GM18505 (cell line): ENCODE measurements at regions not wholly inside any gene's neighbourhood (a gene's known extent, or its start where the extent isn't known, plus 50 kb on each side); places are given as distances from the start of the nearest gene placed in this dataset.
"Not testable (repeated sequence)": the region's sequence is repeated elsewhere in the genome, so short reads cannot be mapped to it uniquely, and the experiment has no call there.

Source experiments
- ATAC-seq: cut with Tn5 transposase; IDR thresholded peaks from one replicate; pipeline ENCODE4 v1.9.1; 2021; ENCODE audit not compliant: unreplicated experiment
- POLR2A ChIP-seq: IDR thresholded peaks from 4 replicates; pipeline ENCODE4 v1.6.1; 2011; ENCODE audit warnings: borderline replicate concordance; ENCODE audit not compliant: insufficient read depth, insufficient read length; ENCODE audit errors: extremely low read depth

DNA sequence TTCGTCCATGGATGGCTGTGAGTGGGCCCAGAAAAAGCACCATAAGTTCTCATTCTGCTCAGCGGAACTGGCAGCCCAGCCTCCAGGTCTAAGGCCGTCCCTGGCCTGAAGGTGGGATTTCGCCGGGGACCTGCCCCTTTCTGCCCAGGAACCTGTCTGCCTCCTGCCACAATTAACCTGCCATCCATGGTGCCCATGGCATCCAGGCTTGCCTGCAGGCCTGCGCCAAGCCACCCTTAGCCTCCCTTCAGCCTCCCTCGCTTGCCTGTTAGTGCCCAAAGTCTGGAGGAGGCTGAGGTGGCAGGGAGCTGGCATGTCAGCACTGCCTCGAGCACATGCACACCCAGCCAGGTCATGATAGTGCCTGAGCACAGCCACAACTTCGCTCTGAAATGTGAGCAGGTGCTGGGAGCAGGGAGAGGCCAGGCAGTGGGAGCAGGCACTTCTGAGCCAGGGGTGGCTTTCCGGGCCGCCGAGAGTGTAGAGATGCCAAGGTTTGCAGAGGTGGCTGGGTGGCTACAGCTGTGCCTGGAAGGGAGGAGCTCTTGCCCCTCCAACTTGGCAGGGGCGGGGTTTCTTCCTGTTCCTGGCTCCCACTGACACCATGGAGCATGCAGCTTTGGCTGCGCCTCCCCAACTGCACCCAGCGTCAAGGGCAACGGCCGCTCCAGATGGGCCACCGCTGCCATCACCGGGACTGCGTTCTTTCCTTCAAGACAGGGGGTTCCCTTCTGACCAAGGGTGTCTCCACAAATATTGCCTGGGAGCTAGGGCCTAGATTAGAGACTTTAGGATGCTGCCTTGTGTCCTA, 648.9 kb upstream of the VRK2 start:
- no peak for ATAC-seq
- TF ChIP-seq POLR2A: no peak

DNA sequence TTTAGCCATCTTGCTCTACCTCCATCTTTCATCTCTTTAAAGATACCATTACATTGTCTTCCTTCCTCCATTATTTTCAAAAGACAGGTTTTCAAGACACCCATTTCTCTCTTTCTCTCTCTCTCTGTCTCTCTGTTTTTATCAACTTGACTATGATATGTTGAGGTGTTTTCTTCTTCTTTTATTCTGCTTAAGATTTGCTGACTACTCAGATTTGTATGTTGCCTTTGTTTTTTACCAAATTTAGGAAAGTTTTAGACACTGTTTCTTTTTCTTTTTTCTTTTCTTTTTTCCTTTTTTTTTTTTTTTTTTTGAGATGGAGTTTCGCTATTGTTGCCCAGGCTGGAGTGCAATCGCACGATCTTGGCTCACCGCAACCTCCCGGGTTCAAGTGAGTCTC, 647.5 kb upstream of the VRK2 start:
- TF ChIP-seq POLR2A: no peak
- ATAC-seq: no peak

- no peak for TF ChIP-seq POLR2A
- no peak for ATAC-seq
Measured at GRCh38 chr2:57402096-57402495, 644.5 kb upstream of the VRK2 start.

- TF ChIP-seq POLR2A: no peak
- no peak for ATAC-seq
Measured at GRCh38 chr2:57402755-57403154, 643.9 kb upstream of the VRK2 start.

DNA sequence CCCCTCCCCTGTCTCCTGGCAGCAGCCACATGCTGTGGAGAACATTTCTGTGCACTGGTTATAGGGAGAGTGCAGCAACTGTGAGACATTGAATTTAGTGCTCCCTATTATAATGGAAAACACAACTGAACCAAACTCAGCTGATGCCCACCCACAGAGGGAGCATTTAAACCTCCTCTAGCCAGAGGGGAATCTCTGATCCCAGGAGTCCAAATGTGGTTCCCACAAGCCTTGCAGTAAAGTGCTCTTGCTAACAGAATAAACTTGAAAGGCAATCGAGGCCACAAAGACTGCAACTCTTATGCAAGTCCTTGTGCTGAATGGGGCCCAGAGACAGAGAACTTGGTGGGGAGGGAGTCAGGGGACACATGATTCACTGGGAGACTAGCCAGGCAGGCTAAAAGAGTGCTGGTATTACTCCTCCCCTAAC, 638.8 kb upstream of the VRK2 start:
- ATAC-seq: no peak
- TF ChIP-seq POLR2A: no peak

DNA sequence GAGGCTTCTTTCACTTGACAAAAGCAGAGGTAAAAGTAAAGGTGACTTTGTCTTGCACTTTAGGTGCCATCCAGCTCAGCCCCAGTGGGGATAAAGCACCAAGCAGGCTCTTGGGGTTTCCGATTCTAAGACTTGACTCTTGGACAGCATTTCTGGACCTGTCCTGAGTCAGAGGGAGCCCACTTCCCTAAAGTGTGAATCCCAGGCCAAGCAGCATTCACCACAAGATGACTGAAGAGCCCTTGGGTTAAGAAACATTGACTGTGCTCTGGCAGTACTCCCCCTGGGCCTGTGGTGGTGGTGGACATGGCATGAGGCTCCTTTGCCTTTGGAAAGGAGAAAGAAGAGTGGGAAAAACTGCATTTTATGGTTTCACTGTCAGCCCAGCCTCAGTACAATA, 638.0 kb upstream of the VRK2 start:
- no peak for ATAC-seq
- no peak for TF ChIP-seq POLR2A

- no peak for ATAC-seq
- no peak for TF ChIP-seq POLR2A
Measured at GRCh38 chr2:57417007-57417406, 629.6 kb upstream of the VRK2 start.

DNA sequence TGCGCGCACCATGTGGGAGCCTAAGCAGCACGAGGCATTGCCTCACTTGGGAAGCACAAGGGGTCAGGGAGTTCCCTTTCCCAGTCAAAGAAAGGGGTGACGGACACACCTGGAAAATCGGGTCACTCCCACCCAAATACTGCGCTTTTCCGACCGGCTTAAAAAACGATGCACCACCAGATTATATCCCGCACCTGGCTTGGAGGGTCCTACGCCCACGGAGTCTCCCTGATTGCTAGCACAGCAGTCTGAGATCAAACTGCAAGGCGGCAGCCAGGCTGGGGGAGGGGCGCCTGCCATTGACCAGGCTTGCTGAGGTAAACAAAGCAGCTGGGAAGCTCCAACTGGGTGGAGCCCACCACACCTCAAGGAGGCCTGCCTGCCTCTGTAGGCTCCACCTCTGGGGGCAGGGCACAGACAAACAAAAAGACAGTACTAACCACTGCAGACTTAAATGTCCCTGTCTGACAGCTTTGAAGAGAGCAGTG, 627.7 kb upstream of the VRK2 start:
- not testable (repeated sequence) for ATAC-seq

DNA sequence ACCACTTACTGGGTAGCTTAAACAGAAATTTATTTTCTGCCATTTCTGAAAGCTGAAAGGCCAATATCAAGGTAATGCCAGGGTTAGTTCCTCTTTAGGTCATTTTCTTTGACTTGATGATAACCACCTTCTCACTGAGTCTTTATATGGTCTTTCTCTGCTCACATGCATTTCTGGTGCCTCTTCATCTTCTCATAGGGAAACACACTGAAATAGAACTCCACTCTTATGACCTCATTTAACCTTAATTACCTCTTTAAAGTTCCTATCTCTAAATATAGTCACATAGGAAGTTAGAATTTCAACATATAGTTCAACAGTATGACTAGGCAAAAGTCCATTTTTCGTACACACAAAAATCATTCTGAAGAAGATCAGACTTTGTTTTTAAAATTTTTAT, 616.8 kb upstream of the VRK2 start:
- no peak for ATAC-seq
- TF ChIP-seq POLR2A: no peak

DNA sequence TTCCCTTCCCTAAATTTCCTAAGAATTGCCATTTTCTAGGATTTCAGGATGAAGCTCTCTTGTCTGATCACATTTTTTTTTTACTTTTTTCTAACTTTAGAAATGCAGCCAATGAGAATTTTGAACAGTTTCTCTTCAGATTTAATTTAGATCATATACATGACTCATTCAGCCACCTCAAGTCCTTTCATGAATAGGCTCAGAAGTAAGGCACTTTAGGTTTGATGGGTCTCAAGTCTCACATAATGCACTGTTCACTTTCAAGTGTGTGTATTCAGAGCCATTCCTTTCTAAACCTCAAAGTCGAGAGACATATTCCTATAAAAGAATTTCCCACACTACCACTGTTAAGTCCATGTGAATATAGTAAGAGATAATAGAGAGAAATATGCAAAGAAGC, 614.1 kb upstream of the VRK2 start:
- ATAC-seq: no peak
- no peak for TF ChIP-seq POLR2A

GRCh38 chr2:57434441-57434840, 612.2 kb upstream of the VRK2 start:
- no peak for ATAC-seq
- no peak for TF ChIP-seq POLR2A

- TF ChIP-seq POLR2A: no peak
- no peak for ATAC-seq
Measured at GRCh38 chr2:57434972-57435371, 611.6 kb upstream of the VRK2 start.

DNA sequence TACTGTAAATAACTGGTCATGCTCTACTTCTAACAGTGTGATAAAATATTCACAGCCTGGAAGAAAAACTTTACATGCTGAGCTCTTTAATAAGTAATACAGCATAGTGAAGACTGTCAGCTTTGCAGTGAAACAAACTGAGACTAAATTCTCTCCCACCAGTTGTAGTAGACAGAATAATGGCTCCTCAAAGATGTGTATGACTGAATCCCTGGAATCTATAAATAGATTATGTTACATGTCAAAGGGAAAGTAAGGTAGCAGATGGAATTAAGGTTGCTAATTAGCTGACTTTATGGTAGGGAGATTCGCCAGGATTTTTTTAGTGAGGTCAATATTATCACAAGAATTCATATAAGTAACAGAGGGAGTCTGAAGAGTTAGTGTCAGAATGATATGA, 609.5 kb upstream of the VRK2 start:
- TF ChIP-seq POLR2A: no peak
- no peak for ATAC-seq

- no peak for TF ChIP-seq POLR2A
- ATAC-seq: no peak
Measured at GRCh38 chr2:57440437-57440836, 606.2 kb upstream of the VRK2 start.

GRCh38 chr2:57443086-57443485, 603.5 kb upstream of the VRK2 start:
- no peak for TF ChIP-seq POLR2A
- ATAC-seq: no peak
